ENCODE measurements at regions not wholly inside any gene's neighbourhood (a gene's known extent, or its start where the extent isn't known, plus 50 kb on each side); places are given as distances from the start of the nearest gene placed in this dataset.

DNA sequence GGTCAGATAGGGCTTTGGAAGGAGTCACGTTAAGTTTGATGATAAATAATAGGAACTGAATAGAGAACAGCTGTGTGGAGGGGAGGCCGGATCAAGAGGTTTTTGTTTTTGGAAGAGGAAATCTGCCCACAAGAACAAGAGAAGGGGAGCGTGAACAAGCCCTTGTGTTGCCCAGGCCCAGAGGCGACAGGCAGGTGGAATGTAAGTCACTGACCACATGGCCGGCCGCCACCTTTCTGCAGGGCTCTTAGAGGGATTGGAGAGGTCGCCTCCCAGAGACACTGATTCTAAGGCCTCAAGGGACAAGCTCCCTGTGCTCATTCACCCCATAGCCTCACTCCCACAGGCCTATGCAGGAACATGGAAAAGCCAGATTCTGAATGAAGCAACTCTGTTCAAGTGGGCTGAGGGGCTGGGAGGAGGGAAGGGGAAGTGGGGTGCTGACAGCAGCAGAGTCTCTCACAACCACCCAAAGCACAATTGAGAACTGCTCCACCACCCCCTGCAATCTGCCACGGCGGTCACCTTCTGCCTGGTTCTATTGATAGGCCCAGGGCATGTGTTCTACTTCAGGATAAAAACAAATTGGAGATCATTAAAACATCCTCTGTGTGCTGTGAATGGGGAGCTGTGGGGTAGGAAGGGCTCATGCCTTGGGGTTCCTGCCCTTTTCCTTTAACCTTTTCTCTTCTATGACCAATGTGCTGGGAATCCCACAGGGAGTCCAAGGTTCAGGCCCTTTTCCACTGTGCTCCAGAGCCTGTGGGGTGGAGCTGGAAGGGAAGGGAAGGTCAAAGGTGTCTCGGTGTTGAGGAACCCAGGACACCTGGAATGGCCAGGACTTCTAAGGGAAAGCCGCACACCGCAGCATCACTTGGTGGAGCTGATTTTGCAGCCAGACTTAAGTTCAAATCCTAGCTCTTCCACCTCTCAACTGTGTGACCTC, 63.3 kb upstream of the PARP1 start:
- Mint-ChIP-seq H3K4me1 (peaks cover 6% of the 10 kb centered on the region), H3K27me3 (ENCODE audit: low read depth) (peaks cover 24% of the 10 kb centered on the region), H3K4me3 (no peak overlapping the region), H3K27ac (no peak overlapping the region), H3K9me3 (peaks cover 6% of the 10 kb centered on the region), H3K36me3 (no peaks in the 10 kb centered on the region)
- TF ChIP-seq, protein P1, sequence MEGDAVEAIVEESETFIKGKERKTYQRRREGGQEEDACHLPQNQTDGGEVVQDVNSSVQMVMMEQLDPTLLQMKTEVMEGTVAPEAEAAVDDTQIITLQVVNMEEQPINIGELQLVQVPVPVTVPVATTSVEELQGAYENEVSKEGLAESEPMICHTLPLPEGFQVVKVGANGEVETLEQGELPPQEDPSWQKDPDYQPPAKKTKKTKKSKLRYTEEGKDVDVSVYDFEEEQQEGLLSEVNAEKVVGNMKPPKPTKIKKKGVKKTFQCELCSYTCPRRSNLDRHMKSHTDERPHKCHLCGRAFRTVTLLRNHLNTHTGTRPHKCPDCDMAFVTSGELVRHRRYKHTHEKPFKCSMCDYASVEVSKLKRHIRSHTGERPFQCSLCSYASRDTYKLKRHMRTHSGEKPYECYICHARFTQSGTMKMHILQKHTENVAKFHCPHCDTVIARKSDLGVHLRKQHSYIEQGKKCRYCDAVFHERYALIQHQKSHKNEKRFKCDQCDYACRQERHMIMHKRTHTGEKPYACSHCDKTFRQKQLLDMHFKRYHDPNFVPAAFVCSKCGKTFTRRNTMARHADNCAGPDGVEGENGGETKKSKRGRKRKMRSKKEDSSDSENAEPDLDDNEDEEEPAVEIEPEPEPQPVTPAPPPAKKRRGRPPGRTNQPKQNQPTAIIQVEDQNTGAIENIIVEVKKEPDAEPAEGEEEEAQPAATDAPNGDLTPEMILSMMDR (IDR thresholded peaks at IDR 0.05; ENCODE audit: unreplicated experiment), result no peak
- DNase-seq (ENCODE audit: low spot score in 2 of 2, unreplicated experiment in 2 of 2), result no peak

DNA sequence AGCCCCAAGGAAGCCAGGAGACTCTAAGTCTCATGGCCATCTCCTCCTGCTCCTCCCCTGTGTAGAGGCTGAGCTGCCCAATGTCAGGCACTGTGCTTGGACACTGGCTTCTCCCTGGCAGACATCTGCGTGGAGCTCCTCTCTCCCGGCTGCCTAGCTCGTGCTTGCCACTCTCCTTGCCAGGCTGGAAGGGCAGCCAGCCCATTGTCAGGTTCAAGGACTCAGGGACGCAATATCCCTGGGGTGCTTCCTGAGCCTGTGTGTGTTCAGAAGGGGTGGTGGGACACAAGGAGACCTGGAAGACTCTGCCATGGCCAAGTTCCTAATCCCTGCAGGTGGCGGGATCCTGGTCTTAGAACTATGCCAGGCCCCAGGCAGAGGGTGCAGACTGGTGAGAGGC, 65.4 kb upstream of the PARP1 start:
- TF ChIP-seq, protein P1 (IDR thresholded peaks at IDR 0.05; ENCODE audit: unreplicated experiment), result no peak
- Mint-ChIP-seq H3K9me3 (peaks cover 6% of the 10 kb centered on the region), H3K27ac (no peak overlapping the region), H3K27me3 (ENCODE audit: low read depth) (peaks cover 11% of the 10 kb centered on the region), H3K4me3 (no peak overlapping the region), H3K4me1 (peaks cover 2% of the 10 kb centered on the region), H3K36me3 (no peaks in the 10 kb centered on the region)
- DNase-seq (ENCODE audit: low spot score in 2 of 2, unreplicated experiment in 2 of 2), result no peak

DNA sequence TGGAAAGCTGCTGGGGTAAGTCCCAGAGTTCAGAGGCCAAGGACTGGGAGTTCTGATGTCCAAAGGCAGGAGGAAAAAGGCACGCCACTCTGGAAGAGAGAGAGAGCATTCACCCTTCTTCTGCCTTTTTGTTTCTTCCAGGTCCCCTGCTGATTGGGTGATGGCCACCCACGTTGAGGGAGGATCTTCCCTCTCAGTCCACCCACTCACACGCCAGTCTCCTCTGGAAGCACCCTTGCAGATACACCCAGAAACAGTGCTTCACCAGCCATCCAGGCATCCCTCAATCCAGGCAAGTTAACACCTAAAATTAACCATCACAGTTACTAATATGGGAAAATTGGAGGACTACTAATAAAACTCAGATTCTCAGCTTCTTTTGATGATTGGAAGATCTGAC, 66.1 kb upstream of the PARP1 start:
- peaks cover 2% of the 10 kb centered on the region for H3K4me1 Mint-ChIP-seq
- peaks cover 8% of the 10 kb centered on the region for H3K27me3 Mint-ChIP-seq (ENCODE audit: low read depth)
- TF ChIP-seq, protein P1 (IDR thresholded peaks at IDR 0.05; ENCODE audit: unreplicated experiment), result no peak
- no peak for DNase-seq (ENCODE audit: low spot score in 2 of 2, unreplicated experiment in 2 of 2)
- no peak overlapping the region for H3K4me3 Mint-ChIP-seq
- peaks cover 5% of the 10 kb centered on the region for H3K9me3 Mint-ChIP-seq
- no peaks in the 10 kb centered on the region for H3K36me3 Mint-ChIP-seq
- H3K27ac Mint-ChIP-seq, result no peak overlapping the region

DNA sequence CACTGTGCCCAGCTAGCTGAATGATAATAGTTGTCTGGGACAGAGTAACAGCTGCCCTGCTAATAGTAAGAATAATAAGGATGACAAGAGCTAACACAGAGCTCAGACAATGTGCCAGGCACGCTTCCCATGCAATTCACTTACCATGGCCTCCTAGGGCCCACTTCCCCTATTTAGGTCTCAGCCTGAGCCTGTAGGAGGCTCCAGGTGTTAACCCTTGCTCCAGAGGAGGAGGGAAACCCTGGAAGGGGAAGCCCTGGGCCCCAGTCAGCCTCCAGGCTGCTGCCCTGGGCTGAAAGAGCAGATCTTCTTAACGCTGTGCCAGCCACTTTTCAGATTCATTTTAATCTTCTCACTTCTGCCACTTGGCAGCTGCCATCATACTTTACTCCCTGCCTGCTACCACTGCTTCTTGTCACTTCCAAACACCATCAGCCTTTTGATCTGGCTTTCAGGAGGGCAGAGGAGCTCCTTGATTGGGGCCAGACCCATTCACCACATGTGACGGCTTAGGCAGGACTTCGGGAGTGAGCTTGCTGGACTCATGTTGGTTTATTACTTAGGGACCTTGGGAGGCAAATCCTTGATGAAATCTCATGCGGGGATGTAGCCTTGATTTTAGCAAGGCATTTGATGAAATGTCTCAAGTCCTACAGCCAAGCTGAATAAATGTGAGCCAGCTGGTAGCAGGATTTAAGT, 66.7 kb upstream of the PARP1 start:
- peaks cover 2% of the 10 kb centered on the region for H3K4me1 Mint-ChIP-seq
- no peaks in the 10 kb centered on the region for H3K9me3 Mint-ChIP-seq
- no peak for DNase-seq (ENCODE audit: low spot score in 2 of 2, unreplicated experiment in 2 of 2)
- peaks cover 5% of the 10 kb centered on the region for H3K27me3 Mint-ChIP-seq (ENCODE audit: low read depth)
- TF ChIP-seq, protein P1 (IDR thresholded peaks at IDR 0.05; ENCODE audit: unreplicated experiment), result no peak
- no peak overlapping the region for H3K27ac Mint-ChIP-seq
- no peaks in the 10 kb centered on the region for H3K36me3 Mint-ChIP-seq
- no peak overlapping the region for H3K4me3 Mint-ChIP-seq

DNA sequence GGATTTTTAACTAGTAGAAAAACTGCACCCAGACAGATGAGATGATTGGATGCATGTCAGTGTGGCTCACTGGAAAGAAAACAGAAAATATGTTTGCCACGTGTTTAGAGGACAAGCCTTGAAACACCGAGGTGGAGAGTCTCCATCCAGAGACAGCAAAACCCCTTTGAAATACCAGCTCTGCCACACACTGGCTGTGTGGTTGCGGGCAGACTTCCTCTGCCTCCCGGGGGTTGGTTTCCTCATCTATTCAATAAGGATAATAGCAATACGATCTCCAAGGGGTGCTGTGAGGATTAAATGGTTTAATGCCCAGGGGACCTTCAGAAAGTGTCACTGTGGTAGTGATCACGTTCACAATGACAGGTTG, 67.2 kb upstream of the PARP1 start:
- Mint-ChIP-seq H3K36me3 (no peaks in the 10 kb centered on the region), H3K27me3 (ENCODE audit: low read depth) (peaks cover 5% of the 10 kb centered on the region), H3K4me3 (no peak overlapping the region), H3K27ac (no peak overlapping the region), H3K9me3 (no peaks in the 10 kb centered on the region), H3K4me1 (peaks cover 2% of the 10 kb centered on the region)
- no peak for DNase-seq (ENCODE audit: low spot score in 2 of 2, unreplicated experiment in 2 of 2)
- TF ChIP-seq, protein P1 (IDR thresholded peaks at IDR 0.05; ENCODE audit: unreplicated experiment), result no peak
